ENCODE measurements at regions not wholly inside any gene's neighbourhood (a gene's known extent, or its start where the extent isn't known, plus 50 kb on each side); places are given as distances from the start of the nearest gene placed in this dataset.
A peak's percentile ranks its signal among the peaks of the same experiment; 100 is the strongest.
"Not testable (repeated sequence)": the region's sequence is repeated elsewhere in the genome, so short reads cannot be mapped to it uniquely, and the experiment has no call there.

DNA sequence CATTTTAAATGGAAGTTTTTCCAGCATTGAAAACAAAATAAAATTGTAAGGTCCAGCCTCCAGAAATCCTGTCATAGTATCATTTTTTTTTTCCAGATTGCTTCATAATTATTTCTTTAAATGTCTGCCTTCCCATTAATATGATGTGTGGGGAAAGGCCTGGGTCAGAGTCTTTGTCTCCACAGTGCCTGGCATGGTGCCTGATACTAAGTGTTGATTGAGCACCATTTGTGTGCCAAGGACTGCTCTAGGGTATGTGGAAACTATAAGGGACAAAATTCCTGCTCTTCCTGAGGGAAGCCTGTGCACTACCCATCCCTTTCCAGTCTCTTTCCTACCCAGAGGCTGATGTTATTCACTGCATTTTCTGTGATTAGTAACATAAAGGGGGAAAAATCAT lies 53.1 kb upstream of the BEND4 start:
- no peak for DNase-seq

DNA sequence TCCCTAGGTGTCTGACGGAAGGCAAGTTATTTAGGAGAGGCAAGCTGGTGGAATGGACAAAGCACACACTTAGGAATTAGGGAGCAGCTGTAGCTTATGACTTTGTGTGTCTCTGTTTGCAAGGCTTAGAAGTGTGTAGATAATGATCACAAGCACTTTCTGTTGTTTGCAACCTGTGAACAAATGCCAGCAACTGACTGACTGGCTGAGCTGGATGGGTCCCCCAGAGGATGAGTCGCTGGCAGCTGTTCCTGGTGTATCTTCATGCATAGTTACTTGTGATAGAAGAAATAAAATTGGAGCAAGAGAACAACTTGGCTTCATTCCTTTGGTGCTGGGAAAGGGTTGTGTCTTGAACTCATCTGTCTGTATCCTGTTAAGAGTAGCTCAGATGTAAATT lies 64.2 kb upstream of the BEND4 start:
- DNase-seq = no peak

DNA sequence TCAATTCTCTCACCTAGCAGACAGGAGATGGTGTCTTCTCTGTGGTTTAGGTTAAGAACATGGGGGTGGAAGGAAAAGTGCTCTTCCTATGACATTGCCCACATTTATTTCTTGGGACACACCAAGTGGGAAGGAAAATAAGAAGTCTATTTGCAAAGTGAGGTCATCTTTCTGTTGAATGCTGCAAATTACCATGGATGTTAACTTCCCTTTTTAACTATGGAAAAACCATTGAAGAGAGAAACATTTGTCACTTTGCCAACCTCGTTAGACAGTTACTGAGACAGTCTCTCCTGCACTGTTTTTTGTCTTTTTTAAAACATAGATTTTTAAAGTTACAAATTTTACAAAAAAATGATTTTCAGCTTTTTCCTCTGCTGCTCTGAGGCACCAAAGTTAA lies 72.8 kb upstream of the BEND4 start:
- no peak for DNase-seq

DNA sequence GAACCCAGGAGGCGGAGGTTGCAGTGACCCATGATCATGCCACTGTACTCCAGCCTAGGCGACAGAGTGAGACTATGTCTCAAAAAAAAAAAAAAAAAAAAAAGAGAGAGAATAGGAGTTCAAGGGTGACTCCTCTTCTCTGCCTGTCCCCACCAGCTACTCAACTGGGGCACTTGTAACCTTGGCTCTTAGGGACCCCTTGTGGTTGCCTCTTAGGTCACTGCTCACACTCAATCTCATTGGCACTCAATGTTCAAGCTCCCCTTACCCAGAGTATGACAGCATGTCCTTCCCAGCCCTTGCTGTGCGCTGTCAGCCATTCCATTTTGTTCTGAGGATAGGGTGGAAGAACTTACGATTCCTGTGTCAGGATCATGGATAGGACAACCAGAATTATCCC lies 82.4 kb upstream of the BEND4 start:
- DNase-seq = no peak

DNA sequence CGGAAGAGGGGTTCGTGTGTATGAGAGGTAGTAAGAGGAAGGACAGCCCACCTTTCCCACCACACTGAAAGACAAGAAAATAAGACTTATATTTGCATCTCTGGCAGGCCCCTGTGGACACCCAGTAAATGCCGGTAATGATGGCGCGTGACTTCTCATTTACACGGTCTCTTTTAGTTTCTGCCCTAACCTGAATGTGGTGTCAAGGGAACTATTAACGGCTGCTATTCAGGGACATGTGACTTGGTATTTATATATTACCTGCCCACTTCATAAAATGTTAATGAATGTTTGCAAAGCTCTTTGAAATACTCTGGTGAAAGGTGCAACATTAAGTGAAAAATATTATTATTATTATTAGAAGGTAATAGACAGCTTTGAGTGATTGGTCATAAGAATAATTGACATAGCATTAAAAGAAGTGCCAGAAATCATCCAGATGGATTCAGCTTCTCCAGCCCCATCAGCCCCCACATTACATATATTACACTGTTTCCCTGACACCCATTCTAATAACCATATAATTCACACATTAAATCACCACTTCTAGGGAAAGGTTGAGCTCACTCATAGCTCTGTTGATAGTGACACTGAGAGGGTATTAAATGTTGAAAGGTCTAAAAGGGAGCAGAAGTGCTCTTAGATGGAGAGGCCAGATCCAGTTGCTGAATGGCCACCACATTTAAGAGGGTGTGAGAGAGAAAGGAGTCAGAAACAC lies 83.0 kb upstream of the BEND4 start:
- DNase-seq = no peak

DNA sequence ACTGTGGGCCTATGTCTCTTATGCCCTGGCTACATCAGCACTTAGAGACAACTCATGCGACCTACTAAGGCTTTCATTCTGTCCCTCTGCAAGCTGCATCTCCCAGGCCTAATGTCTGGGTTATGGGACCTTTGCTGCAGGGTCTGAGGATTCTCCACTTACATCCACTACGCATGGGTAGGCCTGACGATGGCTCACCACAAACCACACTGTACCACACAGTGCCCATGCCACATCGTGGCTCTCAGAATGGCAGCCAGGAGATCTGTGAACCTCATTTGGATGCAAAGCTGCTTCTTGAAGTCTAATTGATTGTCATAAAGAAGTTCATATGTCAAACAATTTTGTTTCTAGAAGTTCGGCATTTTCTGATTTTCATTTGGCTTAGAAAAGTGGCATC lies 84.6 kb upstream of the BEND4 start:
- DNase-seq = no peak

DNA sequence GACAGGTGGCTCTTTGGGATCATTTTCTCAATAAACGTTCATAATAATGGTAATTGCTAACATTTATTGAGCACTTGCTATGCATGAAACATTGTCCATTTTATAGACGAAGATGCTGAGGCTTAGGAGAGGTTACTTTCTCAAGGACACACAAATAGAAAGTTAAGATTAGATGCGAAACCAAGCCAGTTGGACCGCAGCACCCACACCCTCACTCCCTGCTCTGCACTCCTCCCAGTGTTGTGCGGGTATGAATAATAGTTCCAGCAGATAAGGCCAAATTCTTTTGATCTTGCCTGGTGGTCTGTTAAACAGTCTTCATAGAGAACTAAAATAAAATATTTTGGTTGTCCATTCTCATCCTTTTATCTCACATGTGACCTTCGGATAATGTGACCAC lies 85.0 kb upstream of the BEND4 start:
- no peak for DNase-seq

DNA sequence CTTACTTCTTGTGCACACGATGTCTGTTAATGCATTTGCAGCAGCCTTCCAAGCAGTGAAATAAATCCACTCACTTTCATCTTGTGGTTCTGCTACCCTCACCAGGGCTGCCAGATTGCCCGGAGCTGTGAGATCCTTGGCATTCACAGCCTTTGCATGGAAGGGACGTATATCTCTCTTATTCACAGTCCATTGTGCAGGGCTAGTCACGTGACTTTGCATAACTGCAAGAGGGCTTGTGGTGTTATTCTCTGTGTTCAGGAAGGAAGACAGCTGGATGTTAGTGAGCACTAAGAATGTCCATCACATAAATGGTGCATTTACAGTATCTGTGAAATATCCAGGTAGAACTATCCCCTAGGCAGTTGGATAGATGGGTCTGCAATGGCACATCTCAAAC lies 96.5 kb upstream of the BEND4 start:
- no peak for DNase-seq

DNA sequence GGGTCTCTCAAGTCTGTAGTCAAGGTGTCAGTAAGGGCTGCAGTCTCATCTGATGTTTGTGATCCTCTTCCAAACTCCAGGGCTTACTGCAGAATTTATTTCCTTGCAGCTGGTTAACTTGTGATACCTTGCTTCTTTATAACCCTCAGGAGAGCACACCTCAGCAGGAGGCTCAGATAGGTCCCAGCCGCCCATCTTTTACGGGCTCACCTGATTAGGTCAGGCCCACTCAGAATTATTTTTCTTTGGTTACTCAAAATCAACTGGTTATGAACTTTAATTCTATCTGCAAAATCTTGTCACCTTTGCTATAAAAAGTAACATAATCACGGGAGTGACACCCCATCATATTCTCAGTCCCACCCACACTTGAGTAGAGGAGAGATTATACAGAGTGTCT lies 99.9 kb upstream of the BEND4 start:
- DNase-seq = no peak

DNA sequence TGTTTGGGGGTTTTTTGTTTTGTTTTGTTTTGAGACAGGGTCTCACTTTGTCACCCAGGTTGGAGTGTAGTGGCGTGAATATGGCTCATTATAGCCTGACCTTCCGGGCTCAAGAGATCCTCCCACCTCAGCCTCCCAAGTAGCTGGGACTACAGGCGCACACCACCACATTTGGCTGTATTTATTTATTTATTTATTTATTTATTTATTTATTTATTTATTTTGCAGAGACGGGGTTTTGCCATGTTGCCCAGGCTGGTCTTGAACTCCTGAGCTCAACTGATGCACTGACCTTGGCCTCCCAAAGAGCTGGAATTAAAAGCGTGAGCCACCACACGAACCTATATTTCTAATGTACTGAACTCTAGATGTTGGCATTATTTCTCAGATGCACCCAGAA lies 105.2 kb upstream of the BEND4 start:
- not testable (repeated sequence) for DNase-seq

DNA sequence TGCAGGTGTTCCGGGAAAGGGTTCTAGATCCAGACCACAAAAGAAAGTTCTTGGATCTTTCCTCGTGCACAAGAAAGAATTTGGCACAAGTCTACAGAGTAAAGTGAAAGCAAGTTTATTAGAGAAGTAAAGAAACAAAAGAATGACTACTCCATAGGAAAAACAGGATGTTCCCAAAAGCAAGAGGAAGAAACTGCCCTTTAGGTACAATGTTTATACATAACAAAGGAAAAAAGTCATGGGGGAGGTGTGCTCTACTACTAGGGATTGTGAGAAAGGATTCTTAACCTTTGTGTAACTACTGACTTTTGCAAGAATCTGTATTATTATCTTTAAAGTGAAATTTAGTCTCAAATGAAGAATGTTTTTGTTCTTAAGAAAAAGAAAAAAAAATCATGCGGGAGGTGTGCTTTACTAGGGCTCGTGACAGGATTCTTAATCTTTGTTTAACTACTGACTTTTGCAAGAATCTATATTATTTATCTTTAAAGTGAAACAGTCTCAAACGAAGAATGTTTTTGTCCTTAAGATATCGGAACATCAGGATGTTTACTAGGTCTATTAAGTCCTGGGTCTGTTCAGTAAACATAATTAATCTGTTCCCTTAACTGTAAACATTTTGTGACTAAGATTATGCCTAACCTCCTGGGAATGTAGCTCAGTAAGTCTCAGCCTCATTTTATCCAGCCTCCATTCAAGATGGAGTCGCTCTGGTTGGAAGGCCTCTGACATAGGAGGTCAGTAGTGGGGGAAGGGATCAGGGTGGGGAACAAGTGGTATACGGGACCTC lies 110.4 kb upstream of the BEND4 start:
- DNase-seq = no peak

DNA sequence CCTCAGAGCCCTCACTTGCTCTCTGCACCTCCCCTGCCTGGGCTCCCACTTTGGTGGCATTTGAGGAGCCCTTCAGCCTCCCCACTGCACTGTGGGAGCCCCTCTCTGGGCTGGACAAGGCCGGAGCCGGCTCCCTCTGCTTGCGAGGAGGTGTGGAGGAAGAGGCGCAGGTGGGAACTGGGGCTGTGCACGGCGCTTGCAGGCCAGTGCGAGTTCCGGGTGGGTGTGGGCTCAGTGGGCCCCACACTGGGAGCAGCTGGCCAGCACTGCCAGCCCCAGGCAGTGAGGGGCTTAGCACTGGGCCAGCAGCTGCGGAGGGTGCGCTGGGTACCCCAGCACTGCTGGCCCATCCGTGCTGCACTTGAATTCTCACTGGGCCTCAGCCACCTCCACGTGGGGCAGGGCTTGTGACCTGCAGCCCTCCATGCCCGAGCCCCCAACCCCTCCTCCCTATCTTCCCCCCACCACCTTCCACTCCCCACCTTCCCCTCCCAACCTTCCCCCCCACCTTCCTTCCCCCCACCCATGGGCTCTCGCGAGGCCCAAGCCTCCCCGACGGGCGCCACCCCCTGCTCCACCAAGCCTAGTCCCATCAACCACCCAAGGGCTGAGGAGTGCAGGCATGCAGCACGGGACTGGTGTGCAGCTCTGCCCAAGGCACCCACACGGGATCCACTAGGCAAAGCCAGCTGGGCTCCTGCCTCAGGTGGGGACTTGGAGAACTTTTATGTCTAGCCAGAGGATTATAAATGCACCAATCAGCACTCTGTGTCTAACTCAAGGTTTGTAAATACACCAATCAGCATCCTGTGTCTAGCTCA lies 113.5 kb upstream of the BEND4 start:
- no peak for DNase-seq

DNA sequence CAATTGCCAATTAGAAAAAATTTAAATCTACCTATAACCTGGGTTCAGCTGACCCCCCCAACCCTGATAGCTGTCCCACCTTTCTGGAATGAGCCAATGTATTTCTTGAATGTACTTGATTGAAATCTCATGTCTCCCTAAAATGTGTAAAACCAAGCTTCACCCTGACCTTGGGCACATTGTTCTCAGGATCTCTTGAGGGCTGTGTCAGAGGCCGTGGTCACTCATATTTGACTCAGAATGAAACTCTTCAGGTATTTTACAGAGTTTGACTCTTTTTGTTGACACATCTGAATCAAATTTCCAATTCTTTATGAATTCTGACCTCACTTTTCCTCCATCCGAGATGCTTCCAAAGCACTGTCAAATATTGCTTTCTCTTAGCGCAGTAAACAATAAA lies 115.3 kb upstream of the BEND4 start:
- DNase-seq = no peak

DNA sequence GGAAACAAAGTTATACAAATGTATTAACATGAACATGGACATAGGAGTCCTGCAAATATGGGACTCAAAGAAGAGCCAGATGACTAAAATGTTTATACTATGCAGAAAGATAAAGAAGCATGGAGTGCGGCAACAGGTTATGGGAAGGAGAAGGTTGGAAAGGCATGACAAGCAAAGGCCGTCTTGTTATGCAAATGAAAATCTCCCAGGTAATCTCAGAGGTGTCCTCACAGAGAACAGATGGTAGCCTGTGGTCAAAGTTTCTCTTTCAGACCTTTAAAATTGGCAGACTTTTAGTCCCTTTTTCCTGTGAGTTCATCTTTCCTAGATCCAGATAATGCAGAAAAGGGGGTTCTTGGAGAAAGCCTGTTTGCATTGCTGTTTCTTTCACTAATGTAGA lies 116.4 kb upstream of the BEND4 start:
- DNase-seq = no peak

DNA sequence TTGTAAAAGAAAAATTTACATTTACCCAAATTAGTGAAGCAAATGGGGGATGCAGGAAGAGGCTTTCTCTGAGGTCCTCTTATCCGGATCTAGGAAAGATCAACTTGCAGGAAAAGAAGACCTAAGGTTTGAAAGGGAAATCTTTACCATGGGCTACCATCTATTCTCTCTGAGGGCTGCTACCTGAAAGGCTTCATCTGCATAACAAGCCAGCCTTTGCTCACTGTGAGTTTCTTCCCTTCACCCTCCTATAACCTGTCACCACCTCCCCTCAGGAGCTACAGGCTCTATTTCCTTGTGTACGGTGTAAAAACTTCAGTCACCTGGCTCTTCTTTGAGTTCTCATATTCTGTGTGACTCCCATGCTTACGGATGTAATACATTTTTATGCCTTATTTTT lies 118.6 kb upstream of the BEND4 start:
- DNase-seq = no peak

DNA sequence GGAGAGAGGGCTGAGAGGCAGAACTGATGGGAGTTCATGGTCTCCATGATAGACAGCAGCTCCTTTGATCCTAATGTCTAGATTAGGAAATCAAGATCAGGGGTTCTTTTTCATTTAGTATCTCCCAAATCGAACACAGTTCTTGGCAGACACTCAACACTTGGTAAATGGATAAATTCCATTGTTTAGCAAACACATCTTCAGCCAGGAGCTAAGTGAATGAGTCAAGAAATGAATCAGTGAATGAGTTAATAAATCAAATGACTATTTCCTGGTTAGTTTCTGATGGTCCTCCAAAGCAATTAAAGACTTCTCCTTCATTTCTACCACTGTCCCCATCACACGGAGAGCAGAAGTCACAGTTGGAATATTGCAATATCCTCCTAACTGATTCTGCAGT lies 120.0 kb upstream of the SHISA3 start:
- no peak for DNase-seq

DNA sequence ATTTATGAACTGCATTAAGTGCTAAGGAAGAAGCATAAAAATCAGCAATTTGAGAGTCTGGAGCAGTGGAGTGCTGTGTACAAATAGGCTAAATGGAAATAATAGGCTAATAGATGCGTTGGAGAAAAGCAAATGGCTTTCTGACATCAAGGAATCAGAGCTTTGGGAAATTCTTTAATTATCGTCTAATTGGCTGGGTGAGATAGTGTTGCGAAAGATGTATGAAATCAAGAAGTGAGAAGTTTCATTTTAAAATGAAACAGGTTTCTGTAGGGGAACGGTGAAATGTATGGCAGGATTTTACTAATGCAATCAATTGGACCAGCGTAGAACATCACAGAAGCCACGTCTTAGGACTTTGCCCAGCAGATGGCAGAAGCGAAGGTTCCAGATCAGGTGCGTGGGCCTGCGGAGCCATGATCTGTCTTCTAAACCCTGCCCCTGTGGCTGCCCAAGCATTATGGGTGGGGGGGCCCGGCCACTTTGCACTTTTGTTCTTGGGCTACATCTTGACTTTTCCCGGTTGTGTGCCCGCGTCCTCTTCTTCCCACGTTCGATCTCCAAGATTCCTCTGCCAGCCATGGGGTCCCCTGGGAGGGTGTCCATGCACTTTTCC lies 118.5 kb upstream of the SHISA3 start:
- no peak for DNase-seq

DNA sequence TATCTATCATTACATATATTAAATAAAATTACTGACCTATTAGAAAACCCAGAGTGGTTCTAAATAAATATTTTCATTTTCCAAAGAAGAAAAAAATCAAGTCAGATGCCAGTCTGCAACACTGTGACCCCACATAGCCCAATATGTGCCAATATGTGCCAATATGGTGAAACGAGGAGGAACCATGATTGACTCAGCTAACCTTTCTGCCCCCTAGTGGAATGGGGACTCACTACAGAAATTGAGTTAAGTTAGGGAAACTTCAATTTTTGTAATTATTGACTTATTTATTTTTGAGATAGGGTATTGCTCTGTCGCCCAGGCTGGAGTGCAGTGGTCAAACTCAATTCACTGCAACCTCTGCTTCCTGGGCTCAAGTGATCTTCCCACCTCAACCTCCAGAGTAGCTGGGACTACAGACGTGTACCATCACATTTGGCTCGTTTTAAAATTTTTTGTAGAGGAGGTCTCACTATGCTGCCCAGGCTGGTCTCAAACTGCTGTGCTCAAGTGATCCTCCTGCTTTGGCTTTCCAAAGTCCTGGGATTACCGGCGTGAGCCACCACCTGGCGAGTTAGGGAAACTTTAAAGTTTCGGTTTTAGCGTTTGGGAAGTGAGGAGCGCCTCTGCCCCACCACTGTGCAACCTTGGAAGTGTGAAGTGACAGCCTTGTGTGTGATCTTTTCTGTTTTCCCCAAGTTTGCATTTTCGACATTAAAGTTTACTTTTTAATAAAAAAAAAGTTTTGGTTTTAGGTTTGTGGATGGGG lies 116.8 kb upstream of the SHISA3 start:
- DNase-seq = peak; percentile 5

DNA sequence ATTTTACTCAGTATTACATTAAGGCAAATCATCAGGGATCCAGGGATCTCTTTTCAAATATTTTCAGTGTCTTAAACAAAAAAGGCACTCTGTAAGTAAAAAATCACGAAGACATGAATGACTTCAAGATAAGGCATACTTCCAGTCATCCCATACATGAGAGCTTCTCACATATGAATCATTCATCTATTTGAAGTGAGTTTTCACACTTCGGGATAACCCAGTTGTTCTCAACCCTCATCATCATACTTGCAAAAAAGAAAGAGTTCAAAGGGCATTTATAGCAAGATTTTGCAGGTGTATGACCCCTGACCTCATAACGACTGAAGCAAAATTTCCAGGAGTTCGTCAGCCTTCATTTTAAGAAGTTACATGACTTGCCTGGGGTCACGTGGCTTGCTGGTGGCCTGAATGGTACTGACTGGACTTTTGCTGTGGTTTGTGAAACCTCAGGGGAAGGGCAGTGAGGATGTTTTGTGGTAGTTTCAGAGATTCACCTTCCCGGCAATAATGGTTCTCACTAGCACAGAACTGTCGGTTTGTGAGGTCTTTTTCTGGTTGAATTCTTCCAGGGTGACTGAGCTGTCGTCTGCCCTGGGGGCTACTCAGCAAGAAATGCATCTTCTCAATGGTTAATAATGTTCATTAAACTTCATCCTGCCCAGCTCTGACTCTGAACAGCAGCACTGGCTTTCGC lies 115.8 kb upstream of the SHISA3 start:
- no peak for DNase-seq

DNA sequence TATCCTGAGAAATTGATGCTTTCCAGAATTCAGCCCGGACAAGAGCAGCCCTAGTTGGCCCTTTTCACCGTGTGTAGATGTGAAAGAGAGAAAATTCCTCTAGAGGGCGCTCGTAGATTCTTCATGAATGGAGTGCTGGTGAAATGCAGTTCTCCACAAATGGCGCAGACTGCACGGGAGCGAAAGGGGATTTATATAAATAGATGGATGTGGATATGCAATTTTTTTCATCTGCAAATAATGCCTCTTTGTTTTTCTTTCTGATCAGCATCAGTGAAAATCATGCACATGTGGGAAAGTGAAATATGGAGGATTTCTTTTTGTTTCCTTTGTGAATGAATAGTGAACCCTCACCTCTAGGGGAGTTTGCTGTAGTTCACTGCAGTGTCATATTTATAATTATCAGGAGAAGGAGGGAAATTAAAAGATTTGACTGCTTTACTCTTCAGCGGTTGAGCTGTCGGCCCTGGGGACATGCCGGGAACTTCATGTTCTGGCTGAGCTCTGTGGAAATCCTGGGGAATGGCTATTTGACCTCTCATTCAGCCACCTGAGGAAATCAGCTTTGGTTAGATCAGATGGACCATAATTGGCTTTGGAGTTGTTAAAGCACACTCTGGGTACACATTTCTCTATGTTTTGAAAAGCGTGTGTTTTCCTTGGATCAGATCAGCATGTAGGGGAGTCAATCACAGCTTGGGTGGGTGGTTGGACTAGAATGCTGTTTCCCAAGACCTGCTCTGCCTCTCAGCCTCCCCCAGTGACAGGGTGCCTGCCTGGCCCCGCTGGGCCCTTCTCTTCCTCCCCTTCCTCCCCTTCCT lies 115.0 kb upstream of the SHISA3 start:
- DNase-seq = peak; percentile 47

DNA sequence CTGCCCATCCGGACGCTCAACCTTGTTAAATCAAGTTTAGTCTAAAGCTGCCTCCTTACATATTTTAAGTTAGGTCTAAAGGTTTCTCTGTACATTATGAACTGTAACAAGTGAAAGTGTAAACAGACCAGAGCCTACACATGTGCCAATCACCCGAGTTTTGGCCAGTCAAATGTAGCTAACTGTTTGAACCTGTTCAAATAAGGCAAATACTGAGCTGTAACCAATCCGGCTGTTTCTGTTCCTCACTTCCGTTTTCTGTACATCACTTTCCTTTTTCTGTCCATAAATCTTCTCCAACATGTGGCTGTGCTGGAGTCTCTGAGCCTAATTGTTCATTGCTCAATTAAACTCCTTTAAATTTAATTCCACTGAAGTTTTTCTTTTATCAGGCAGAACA lies 113.3 kb upstream of the SHISA3 start:
- no peak for DNase-seq
